HEK293T (cell line): ENCODE measurements at regions not wholly inside any gene's neighbourhood (a gene's known extent, or its start where the extent isn't known, plus 50 kb on each side); places are given as distances from the start of the nearest gene placed in this dataset.

Experiments
- ARNT ChIP-seq: fragments of 450-650 bp; IDR thresholded peaks from 2 replicates; pipeline ENCODE4 v1.6.1; 2017; ENCODE audit warnings: mild to moderate bottlenecking
- BHLHE40 ChIP-seq: fragments of 450-650 bp; IDR thresholded peaks from 2 replicates; pipeline ENCODE4 v1.6.1; 2016; ENCODE audit warnings: mild to moderate bottlenecking, moderate library complexity, borderline replicate concordance
- ELF4 ChIP-seq: fragments of 450-650 bp; IDR thresholded peaks from 2 replicates; pipeline ENCODE4 v1.6.1; 2017; ENCODE audit warnings: antibody characterized with exemption
- FOXM1 ChIP-seq: fragments of 450-650 bp; IDR thresholded peaks from 2 replicates; pipeline ENCODE4 v1.6.1; 2017; ENCODE audit warnings: mild to moderate bottlenecking, borderline replicate concordance
- PKNOX1 ChIP-seq: fragments of 450-650 bp; IDR thresholded peaks from 2 replicates; pipeline ENCODE4 v1.6.1; 2016
- SP1 ChIP-seq: fragments of 450-650 bp; IDR thresholded peaks from 2 replicates; pipeline ENCODE4 v1.6.1; 2017

- TF ChIP-seq ARNT (no peak), ELF4 (no peak), BHLHE40 (no peak), FOXM1 (no peak), SP1 (no peak), PKNOX1 (no peak)
Measured at GRCh38 chr5:92242170-92242569, 859.1 kb upstream of the ARRDC3 start.
